ENCODE measurements at regions not wholly inside any gene's neighbourhood (a gene's known extent, or its start where the extent isn't known, plus 50 kb on each side); places are given as distances from the start of the nearest gene placed in this dataset.

DNA sequence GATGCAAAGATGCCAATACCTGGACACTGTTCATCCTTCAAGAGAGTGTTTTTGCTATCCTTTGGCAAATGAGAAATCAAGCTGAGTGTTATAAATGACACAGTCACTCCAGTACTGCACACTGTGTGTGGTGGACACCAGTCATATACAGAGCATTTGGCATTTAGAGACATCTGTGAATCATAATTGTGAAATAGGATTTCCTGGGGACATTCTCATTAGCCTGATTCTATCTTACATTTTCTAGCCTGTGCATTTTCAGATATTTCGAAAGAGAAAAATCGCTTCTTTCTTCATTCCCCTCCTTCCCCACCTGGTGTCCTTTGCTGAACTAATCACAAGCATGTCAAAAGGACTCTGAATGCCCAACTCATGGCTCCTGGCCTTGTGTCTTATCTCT lies 781.0 kb upstream of the ARGLU1 start:
- ChIA-PET CTCF (no interaction called here), POLR2A (no interaction called here), RAD21 (ENCODE audit: low non-redundant PET in 1 of 2, low total read pairs in 2 of 2, uncharacterized antibody in 2 of 2, unreplicated experiment in 2 of 2) (no interaction called here)
- no peaks in the 10 kb centered on the region for H4K20me1 ChIP-seq (ENCODE audit: insufficient read depth)
- no TSS peak for BruUV-seq (replicated peaks)
- H3K4me3 ChIP-seq (replicated peaks in 1 of 2; ENCODE audit: low read depth in 1 of 2, low read length in 2 of 2): no peak overlapping the region
- no peak overlapping the region for H2AFZ ChIP-seq (ENCODE audit: low read depth, low read length, poor library complexity, severe bottlenecking)
- H3K9me2 ChIP-seq (ENCODE audit: insufficient read depth): no peaks in the 10 kb centered on the region
- intact Hi-C loops (cut with micrococcal nuclease): no loop called here
- no peaks in the 10 kb centered on the region for H3K79me2 ChIP-seq (ENCODE audit: insufficient read depth, low read length)
- H3K4me2 ChIP-seq (ENCODE audit: low read length): no peak overlapping the region
- DNase-seq (ENCODE audit: low read depth, low spot score): no peak
- H3K27ac ChIP-seq (ENCODE audit: low read depth, low read length): no peak overlapping the region
- no peak for ATAC-seq
- no peaks in the 10 kb centered on the region for H3K27me3 ChIP-seq (ENCODE audit: insufficient read depth, low read length)
- peaks cover 0 to 18% of the 10 kb centered on the region in 2 experiments; a peak in 2 of 4 replicates for H3K9me3 ChIP-seq (ENCODE audit: control insufficient read depth in 1 of 2, insufficient read depth in 1 of 2, low read depth in 1 of 2, low read length in 2 of 2)
- H3K4me1 ChIP-seq (ENCODE audit: control insufficient read depth in 1 of 2, insufficient read depth in 2 of 2, low read length in 2 of 2): no peaks in the 10 kb centered on the region
- H3K9ac ChIP-seq (ENCODE audit: low read length): no peak overlapping the region
- TF ChIP-seq FOSL1 (IDR thresholded peaks at IDR 0.05; ENCODE audit: low read depth): no peak
- no peak for TF ChIP-seq EGR1 (IDR thresholded peaks at IDR 0.05; ENCODE audit: low read depth)
- TF ChIP-seq, protein P1, sequence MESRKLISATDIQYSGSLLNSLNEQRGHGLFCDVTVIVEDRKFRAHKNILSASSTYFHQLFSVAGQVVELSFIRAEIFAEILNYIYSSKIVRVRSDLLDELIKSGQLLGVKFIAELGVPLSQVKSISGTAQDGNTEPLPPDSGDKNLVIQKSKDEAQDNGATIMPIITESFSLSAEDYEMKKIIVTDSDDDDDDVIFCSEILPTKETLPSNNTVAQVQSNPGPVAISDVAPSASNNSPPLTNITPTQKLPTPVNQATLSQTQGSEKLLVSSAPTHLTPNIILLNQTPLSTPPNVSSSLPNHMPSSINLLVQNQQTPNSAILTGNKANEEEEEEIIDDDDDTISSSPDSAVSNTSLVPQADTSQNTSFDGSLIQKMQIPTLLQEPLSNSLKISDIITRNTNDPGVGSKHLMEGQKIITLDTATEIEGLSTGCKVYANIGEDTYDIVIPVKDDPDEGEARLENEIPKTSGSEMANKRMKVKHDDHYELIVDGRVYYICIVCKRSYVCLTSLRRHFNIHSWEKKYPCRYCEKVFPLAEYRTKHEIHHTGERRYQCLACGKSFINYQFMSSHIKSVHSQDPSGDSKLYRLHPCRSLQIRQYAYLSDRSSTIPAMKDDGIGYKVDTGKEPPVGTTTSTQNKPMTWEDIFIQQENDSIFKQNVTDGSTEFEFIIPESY (IDR thresholded peaks at IDR 0.05; ENCODE audit: extremely low read depth, insufficient replicate concordance, low read length): no peak
- no peak for TF ChIP-seq RAD21 (IDR thresholded peaks at IDR 0.05; ENCODE audit: low read depth)
- TF ChIP-seq SP1 (IDR thresholded peaks at IDR 0.05; ENCODE audit: low read depth): no peak
- TF ChIP-seq POLR2A (IDR thresholded peaks at IDR 0.05; ENCODE audit: borderline replicate concordance, extremely low read depth, insufficient read depth, insufficient read length): no peak
- TF ChIP-seq, protein P2, sequence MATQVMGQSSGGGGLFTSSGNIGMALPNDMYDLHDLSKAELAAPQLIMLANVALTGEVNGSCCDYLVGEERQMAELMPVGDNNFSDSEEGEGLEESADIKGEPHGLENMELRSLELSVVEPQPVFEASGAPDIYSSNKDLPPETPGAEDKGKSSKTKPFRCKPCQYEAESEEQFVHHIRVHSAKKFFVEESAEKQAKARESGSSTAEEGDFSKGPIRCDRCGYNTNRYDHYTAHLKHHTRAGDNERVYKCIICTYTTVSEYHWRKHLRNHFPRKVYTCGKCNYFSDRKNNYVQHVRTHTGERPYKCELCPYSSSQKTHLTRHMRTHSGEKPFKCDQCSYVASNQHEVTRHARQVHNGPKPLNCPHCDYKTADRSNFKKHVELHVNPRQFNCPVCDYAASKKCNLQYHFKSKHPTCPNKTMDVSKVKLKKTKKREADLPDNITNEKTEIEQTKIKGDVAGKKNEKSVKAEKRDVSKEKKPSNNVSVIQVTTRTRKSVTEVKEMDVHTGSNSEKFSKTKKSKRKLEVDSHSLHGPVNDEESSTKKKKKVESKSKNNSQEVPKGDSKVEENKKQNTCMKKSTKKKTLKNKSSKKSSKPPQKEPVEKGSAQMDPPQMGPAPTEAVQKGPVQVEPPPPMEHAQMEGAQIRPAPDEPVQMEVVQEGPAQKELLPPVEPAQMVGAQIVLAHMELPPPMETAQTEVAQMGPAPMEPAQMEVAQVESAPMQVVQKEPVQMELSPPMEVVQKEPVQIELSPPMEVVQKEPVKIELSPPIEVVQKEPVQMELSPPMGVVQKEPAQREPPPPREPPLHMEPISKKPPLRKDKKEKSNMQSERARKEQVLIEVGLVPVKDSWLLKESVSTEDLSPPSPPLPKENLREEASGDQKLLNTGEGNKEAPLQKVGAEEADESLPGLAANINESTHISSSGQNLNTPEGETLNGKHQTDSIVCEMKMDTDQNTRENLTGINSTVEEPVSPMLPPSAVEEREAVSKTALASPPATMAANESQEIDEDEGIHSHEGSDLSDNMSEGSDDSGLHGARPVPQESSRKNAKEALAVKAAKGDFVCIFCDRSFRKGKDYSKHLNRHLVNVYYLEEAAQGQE (IDR thresholded peaks at IDR 0.05; ENCODE audit: low read depth): no peak
- TF ChIP-seq, protein P3, sequence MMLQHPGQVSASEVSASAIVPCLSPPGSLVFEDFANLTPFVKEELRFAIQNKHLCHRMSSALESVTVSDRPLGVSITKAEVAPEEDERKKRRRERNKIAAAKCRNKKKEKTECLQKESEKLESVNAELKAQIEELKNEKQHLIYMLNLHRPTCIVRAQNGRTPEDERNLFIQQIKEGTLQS (IDR thresholded peaks at IDR 0.05): no peak
- TF ChIP-seq SRF (IDR thresholded peaks at IDR 0.05; ENCODE audit: low read depth): no peak
- no peak for TF ChIP-seq TCF7L2 (IDR thresholded peaks at IDR 0.05; ENCODE audit: borderline replicate concordance, extremely low read depth, insufficient read depth, insufficient read length)
- no peak for TF ChIP-seq SIN3A (IDR thresholded peaks at IDR 0.05; ENCODE audit: low read depth)
- no peak for TF ChIP-seq POLR2AphosphoS5 (IDR thresholded peaks at IDR 0.05; ENCODE audit: low read depth, low read length)
- TF ChIP-seq, protein P4, sequence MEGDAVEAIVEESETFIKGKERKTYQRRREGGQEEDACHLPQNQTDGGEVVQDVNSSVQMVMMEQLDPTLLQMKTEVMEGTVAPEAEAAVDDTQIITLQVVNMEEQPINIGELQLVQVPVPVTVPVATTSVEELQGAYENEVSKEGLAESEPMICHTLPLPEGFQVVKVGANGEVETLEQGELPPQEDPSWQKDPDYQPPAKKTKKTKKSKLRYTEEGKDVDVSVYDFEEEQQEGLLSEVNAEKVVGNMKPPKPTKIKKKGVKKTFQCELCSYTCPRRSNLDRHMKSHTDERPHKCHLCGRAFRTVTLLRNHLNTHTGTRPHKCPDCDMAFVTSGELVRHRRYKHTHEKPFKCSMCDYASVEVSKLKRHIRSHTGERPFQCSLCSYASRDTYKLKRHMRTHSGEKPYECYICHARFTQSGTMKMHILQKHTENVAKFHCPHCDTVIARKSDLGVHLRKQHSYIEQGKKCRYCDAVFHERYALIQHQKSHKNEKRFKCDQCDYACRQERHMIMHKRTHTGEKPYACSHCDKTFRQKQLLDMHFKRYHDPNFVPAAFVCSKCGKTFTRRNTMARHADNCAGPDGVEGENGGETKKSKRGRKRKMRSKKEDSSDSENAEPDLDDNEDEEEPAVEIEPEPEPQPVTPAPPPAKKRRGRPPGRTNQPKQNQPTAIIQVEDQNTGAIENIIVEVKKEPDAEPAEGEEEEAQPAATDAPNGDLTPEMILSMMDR (IDR thresholded peaks at IDR 0.05 in 2 of 3, conservative IDR thresholded peaks at IDR 0.05 in 1 of 3; ENCODE audit: borderline replicate concordance in 1 of 3, insufficient read depth in 1 of 3, low read depth in 2 of 3, low read length in 2 of 3): no peak
- no peak for TF ChIP-seq ZNF274 (IDR thresholded peaks at IDR 0.05; ENCODE audit: low read depth, low read length)
- no peak for TF ChIP-seq CBX3 (IDR thresholded peaks at IDR 0.05; ENCODE audit: low read depth)
- no peak for TF ChIP-seq ELF1 (IDR thresholded peaks at IDR 0.05; ENCODE audit: borderline replicate concordance, low read depth)
- TF ChIP-seq YY1 (IDR thresholded peaks at IDR 0.05; ENCODE audit: extremely low read depth, insufficient replicate concordance, low read depth, low read length): no peak
- TF ChIP-seq EZH2phosphoT487 (IDR thresholded peaks at IDR 0.05; ENCODE audit: borderline replicate concordance): no peak
- no peaks in the 10 kb centered on the region for H3K36me3 ChIP-seq (ENCODE audit: control insufficient read depth in 1 of 2, insufficient read depth in 2 of 2, low read length in 2 of 2)
